Smooth muscle cell (in vitro differentiated cells): ENCODE measurements at regions not wholly inside any gene's neighbourhood (a gene's known extent, or its start where the extent isn't known, plus 50 kb on each side); places are given as distances from the start of the nearest gene placed in this dataset. TPM values are rescaled to one million over a fixed set of nuclear protein-coding genes. Genes with fewer than 3 reads are reported as not detected.
"Not testable (repeated sequence)": the region's sequence is repeated elsewhere in the genome, so short reads cannot be mapped to it uniquely, and the experiment has no call there.

ENCODE experiments used
- DNase-seq: peaks from one replicate; lab custom pipeline; 2025; ENCODE audit not compliant: unreplicated experiment; lab: John Stamatoyannopoulos, UW
- H2AFZ ChIP-seq: fragments of 200-600 bp; sonication (generic); 2 replicates; pipeline ENCODE4 v1.6.0; 2016; ENCODE audit warnings: antibody characterized with exemption, low read depth, mild to moderate bottlenecking
- H3F3A ChIP-seq: fragments of 200-600 bp; sonication (generic); 2 replicates; pipeline ENCODE4 v1.6.0; 2017; ENCODE audit warnings: antibody characterized with exemption, low read depth
- H3K27ac ChIP-seq: fragments of 200-600 bp; sonication (generic); 2 replicates; pipeline ENCODE4 v1.5.1; 2016; ENCODE audit warnings: low read depth, mild to moderate bottlenecking
- H3K27me3 ChIP-seq: fragments of 200-600 bp; sonication (generic); 2 replicates; pipeline ENCODE4 v1.6.1; 2016; ENCODE audit warnings: low read depth, mild to moderate bottlenecking
- H3K36me3 ChIP-seq: fragments of 200-600 bp; sonication (generic); 2 replicates; pipeline ENCODE4 v1.5.1; 2016; ENCODE audit warnings: low read depth
- H3K4me1 ChIP-seq: fragments of 200-600 bp; sonication (generic); 2 replicates; pipeline ENCODE4 v1.5.1; 2016; ENCODE audit warnings: low read depth
- H3K4me2 ChIP-seq: fragments of 200-600 bp; sonication (generic); 2 replicates; pipeline ENCODE4 v1.6.0; 2016; ENCODE audit warnings: mild to moderate bottlenecking
- H3K4me3 ChIP-seq: fragments of 200-600 bp; sonication (generic); 2 replicates; pipeline ENCODE4 v1.5.1; 2016; ENCODE audit warnings: mild to moderate bottlenecking
- H3K79me2 ChIP-seq: fragments of 200-600 bp; sonication (generic); 2 replicates; pipeline ENCODE4 v1.6.0; 2016; ENCODE audit warnings: low read depth, mild to moderate bottlenecking
- H3K9ac ChIP-seq: fragments of 200-600 bp; sonication (generic); 2 replicates; pipeline ENCODE4 v1.6.0; 2016; ENCODE audit warnings: low read depth
- H3K9me3 ChIP-seq: fragments of 200-600 bp; sonication (generic); replicated peaks from 2 replicates; pipeline ENCODE4 v1.5.1; 2016; ENCODE audit warnings: low read depth
- H4K20me1 ChIP-seq: fragments of 200-600 bp; sonication (generic); 2 replicates; pipeline ENCODE4 v1.6.0; 2016; ENCODE audit warnings: low read depth
- CTCF ChIP-seq: fragments of 200-600 bp; sonication (generic); IDR thresholded peaks from 2 replicates; pipeline ENCODE4 v1.5.1; 2017; ENCODE audit warnings: borderline replicate concordance, mild to moderate bottlenecking, antibody characterized with exemption; ENCODE audit not compliant: insufficient read depth, poor library complexity, severe bottlenecking
- WGBS: methylation state at CpG from one replicate; pipeline ENCODE4 v1.1.7; 2016; ENCODE audit warnings: low lambda C conversion rate; 5-methylcytosine and 5-hydroxymethylcytosine counted together
- small RNA-seq: library from RNA; depleted of rRNA; stranded (forward); fragments of <200 nt; gene quantifications from one replicate; pipeline ENCODE3, GENCODE V24; 2014

- no peak for DNase-seq
- no peak overlapping the region for H3K4me3 ChIP-seq
- 70% methylated on average over 3 of the region's 3 CpGs for WGBS
- H3K79me2 ChIP-seq: no peaks in the 10 kb centered on the region
- no peaks in the 10 kb centered on the region for H3K27me3 ChIP-seq
- H3K9ac ChIP-seq: no peak overlapping the region
- no peaks in the 10 kb centered on the region for H3K36me3 ChIP-seq
- no peak overlapping the region for H3K4me2 ChIP-seq
- H3F3A ChIP-seq: no peaks in the 10 kb centered on the region
- no peaks in the 10 kb centered on the region for H3K9me3 ChIP-seq
- no peak overlapping the region for H2AFZ ChIP-seq
- no peak overlapping the region for H3K27ac ChIP-seq
- H4K20me1 ChIP-seq: no peaks in the 10 kb centered on the region
- no peaks in the 10 kb centered on the region for H3K4me1 ChIP-seq
- no peak for TF ChIP-seq CTCF
Observed at GRCh38 chr10:28480628-28480965, 52.3 kb upstream of the WAC start.

- H3K36me3 ChIP-seq, H3K27me3 ChIP-seq, H2AFZ ChIP-seq, H3K9ac ChIP-seq, H3F3A ChIP-seq, H3K4me3 ChIP-seq, H3K4me2 ChIP-seq, H3K4me1 ChIP-seq, H3K9me3 ChIP-seq, H3K79me2 ChIP-seq, H4K20me1 ChIP-seq, DNase-seq, H3K27ac ChIP-seq: not testable (repeated sequence)
- 80% methylated on average over 5 of the region's 5 CpGs for WGBS
Observed at GRCh38 chr10:28481346-28481745, 51.6 kb upstream of the WAC start.

GRCh38 chr10:28481968-28482367, 51.0 kb upstream of the WAC start:
- H3F3A ChIP-seq: no peaks in the 10 kb centered on the region
- no peaks in the 10 kb centered on the region for H3K36me3 ChIP-seq
- no peak overlapping the region for H3K4me3 ChIP-seq
- no peak for TF ChIP-seq CTCF
- no peaks in the 10 kb centered on the region for H3K27me3 ChIP-seq
- DNase-seq: no peak
- H2AFZ ChIP-seq: no peak overlapping the region
- no peak overlapping the region for H3K4me2 ChIP-seq
- H3K4me1 ChIP-seq: no peaks in the 10 kb centered on the region
- no peak overlapping the region for H3K9ac ChIP-seq
- H4K20me1 ChIP-seq: no peaks in the 10 kb centered on the region
- no peaks in the 10 kb centered on the region for H3K9me3 ChIP-seq
- WGBS: 82% methylated on average over 1 of the region's 1 CpG
- H3K79me2 ChIP-seq: no peaks in the 10 kb centered on the region
- no peak overlapping the region for H3K27ac ChIP-seq

Small RNA genes lying in the stretch of these regions (small RNA-seq; reads per million reads assigned to genes)
- gene RF00012: not detected
